ENCODE measurements at regions not wholly inside any gene's neighbourhood (a gene's known extent, or its start where the extent isn't known, plus 50 kb on each side); places are given as distances from the start of the nearest gene placed in this dataset.

DNA sequence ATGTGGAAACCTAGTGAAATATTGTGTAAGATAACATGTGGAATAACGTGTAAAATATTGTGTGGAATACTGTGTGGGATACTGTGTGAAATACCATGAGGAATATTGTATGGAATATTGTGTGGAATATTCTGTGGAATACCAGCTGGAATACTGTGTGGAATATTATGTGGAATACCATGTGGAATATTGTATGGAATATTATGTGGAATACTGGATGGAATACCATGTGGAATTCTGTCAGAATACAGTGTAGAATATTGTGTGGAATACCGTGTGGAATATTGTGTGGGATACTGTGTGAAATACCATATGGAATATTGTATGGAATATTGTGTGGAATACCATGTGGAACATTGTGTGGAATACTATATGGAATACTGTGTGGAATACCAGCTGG is 134.6 kb upstream of the CHST15 start:
- no peaks in the 10 kb centered on the region for H3K27me3 ChIP-seq
- H3K4me3 ChIP-seq: no peak overlapping the region
- H3K4me1 ChIP-seq: peaks cover 0 to 12% (median 4%) of the 10 kb centered on the region in 9 donors
- peaks cover 0 to 19% (median 0%) of the 10 kb centered on the region in 11 donors for H3K9me3 ChIP-seq
- no peak for DNase-seq
- intact Hi-C loops (cut with DNase I): loop anchor here in 1 of 10 donors (10.0 kb wide), 1 partner anchor 133 kb away; the partner anchor contains the start of gene CHST15
- WGBS, 2 donors: 92 to 96% methylated on average over 2 of the region's 2 CpGs
- H3K27ac ChIP-seq: no peak overlapping the region
- no peak for ATAC-seq
- TF ChIP-seq, protein P1, sequence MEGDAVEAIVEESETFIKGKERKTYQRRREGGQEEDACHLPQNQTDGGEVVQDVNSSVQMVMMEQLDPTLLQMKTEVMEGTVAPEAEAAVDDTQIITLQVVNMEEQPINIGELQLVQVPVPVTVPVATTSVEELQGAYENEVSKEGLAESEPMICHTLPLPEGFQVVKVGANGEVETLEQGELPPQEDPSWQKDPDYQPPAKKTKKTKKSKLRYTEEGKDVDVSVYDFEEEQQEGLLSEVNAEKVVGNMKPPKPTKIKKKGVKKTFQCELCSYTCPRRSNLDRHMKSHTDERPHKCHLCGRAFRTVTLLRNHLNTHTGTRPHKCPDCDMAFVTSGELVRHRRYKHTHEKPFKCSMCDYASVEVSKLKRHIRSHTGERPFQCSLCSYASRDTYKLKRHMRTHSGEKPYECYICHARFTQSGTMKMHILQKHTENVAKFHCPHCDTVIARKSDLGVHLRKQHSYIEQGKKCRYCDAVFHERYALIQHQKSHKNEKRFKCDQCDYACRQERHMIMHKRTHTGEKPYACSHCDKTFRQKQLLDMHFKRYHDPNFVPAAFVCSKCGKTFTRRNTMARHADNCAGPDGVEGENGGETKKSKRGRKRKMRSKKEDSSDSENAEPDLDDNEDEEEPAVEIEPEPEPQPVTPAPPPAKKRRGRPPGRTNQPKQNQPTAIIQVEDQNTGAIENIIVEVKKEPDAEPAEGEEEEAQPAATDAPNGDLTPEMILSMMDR (IDR thresholded peaks at IDR 0.05): no peak
- H3K36me3 ChIP-seq: no peaks in the 10 kb centered on the region

DNA sequence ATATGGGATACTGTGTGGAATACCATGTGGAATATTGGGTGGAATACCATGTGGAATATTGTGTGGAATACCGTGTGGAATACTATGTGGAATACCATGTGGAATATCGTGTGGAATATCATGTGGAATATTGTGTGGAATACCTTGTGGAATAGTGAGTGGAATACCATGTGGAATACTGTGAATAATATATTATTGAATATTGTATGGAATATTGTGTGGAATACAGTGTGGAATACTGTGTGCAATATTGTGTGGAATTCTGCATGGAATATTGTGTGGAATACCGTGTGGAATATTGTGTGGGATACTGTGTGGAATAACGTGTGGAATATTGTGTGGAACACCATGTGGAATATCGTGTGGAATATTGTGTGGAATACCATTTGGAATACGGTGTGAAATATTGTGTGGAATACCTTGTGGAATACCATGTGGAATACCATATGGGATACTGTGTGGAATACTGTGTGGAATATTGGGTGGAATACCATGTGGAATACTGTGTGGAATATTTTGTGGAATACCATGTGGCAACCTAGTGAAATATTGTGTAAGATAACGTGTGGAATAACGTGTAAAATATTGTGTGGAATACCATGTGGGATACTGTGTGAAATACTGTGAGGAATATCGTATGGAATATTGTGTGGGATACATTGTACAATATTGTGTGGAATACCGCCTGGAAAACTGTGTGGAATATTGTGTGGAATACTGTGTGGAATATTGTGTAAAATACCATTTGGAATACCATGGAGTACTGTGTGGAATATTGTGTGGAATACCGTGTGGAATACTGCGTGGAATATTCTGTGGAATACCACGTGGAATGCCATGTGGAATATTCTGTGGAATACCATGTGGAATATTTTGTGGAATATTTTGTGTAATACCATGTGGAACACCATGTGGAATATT is 133.9 kb upstream of the CHST15 start:
- H3K27me3 ChIP-seq: peaks cover 0 to 4% (median 0%) of the 10 kb centered on the region in 7 donors
- H3K9me3 ChIP-seq: peaks cover 0 to 19% (median 0%) of the 10 kb centered on the region in 11 donors
- intact Hi-C loops (cut with DNase I): loop anchor here in 1 of 10 donors (10.0 kb wide), 1 partner anchor 133 kb away; the partner anchor contains the start of gene CHST15
- 78 to 79% methylated on average over 13 of the region's 13 CpGs for WGBS, 2 donors
- H3K36me3 ChIP-seq: no peaks in the 10 kb centered on the region
- no peak overlapping the region for H3K4me3 ChIP-seq
- ATAC-seq: no peak
- no peak for DNase-seq
- H3K4me1 ChIP-seq: peaks cover 0 to 10% (median 3%) of the 10 kb centered on the region in 9 donors
- TF ChIP-seq, protein P1 (IDR thresholded peaks at IDR 0.05): no peak
- H3K27ac ChIP-seq: no peak overlapping the region

DNA sequence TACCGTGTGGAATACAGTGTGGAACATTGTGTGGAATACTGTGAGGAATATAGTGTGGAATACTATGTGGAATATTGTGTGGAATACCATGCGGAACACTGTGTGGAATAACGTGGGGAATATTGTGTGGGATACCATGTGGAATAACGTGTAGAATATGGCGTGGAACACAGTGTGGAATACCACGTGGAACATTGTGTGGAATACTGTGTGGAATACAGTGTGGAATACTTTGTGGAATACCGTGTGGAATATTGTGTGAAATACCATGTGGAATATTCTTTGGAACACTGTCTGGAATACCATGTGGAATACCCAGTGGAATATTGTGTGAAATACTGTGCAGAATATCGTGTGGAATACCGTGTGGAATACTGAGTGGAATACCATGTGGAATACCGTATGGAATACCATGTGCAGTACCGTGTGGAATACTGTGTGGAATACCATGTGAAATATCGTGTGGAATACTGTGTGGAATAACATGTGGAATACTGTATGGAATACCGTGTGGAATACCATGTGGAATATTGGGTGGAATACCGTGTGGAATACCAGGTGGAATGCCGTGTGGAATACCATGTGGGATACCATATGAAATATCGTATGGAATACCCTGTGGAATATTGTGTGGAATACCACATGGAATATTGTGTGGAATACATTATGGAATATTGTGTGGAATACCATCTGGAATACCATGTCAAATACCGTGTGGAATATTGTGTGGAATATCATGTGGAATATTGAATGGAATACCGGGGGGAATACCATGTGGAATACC is 133.1 kb upstream of the CHST15 start:
- Histone ChIP-seq H3K36me3 (no peaks in the 10 kb centered on the region), H3K4me1 (peaks cover 0 to 16% (median 10%) of the 10 kb centered on the region in 9 donors), H3K4me3 (no peak overlapping the region), H3K27ac (no peak overlapping the region), H3K27me3 (peaks cover 0 to 8% (median 0%) of the 10 kb centered on the region in 7 donors), H3K9me3 (peaks cover 0 to 19% (median 0%) of the 10 kb centered on the region in 11 donors)
- TF ChIP-seq, protein P1 (IDR thresholded peaks at IDR 0.05): no peak
- 91 to 94% methylated on average over 18 of the region's 18 CpGs for WGBS, 2 donors
- DNase-seq (no peak), ATAC-seq (no peak)
- intact Hi-C loops (cut with DNase I): loop anchor here in 1 of 10 donors (10.0 kb wide), 1 partner anchor 132 kb away; the partner anchor contains the start of gene CHST15

Data from heart right ventricle (tissue), 16 donors.